SU-DHL-6 (cell line): ENCODE measurements at regions not wholly inside any gene's neighbourhood (a gene's known extent, or its start where the extent isn't known, plus 50 kb on each side); places are given as distances from the start of the nearest gene placed in this dataset.

Source experiments
- EZH2phosphoT487 ChIP-seq: fragments of 200-600 bp; sonication (generic), shearing (Covaris generic); conservative IDR thresholded peaks from 2 replicates; pipeline ENCODE4 v1.6.1; 2018; ENCODE audit warnings: mild to moderate bottlenecking, antibody characterized with exemption, low read length, moderate library complexity, mixed read lengths
- TF ChIP-seq, protein P1 (sequence below): fragments of 200-600 bp; sonication (generic); IDR thresholded peaks from one replicate; pipeline ENCODE4 v1.5.1; 2017; ENCODE audit warnings: antibody characterized with exemption, mild to moderate bottlenecking, low read length, moderate library complexity; ENCODE audit not compliant: insufficient read depth, poor library complexity, severe bottlenecking

GRCh38 chr14:97187916-97188315, 390.7 kb downstream of the VRK1 start:
- TF ChIP-seq, protein P1, sequence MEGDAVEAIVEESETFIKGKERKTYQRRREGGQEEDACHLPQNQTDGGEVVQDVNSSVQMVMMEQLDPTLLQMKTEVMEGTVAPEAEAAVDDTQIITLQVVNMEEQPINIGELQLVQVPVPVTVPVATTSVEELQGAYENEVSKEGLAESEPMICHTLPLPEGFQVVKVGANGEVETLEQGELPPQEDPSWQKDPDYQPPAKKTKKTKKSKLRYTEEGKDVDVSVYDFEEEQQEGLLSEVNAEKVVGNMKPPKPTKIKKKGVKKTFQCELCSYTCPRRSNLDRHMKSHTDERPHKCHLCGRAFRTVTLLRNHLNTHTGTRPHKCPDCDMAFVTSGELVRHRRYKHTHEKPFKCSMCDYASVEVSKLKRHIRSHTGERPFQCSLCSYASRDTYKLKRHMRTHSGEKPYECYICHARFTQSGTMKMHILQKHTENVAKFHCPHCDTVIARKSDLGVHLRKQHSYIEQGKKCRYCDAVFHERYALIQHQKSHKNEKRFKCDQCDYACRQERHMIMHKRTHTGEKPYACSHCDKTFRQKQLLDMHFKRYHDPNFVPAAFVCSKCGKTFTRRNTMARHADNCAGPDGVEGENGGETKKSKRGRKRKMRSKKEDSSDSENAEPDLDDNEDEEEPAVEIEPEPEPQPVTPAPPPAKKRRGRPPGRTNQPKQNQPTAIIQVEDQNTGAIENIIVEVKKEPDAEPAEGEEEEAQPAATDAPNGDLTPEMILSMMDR = no peak
- TF ChIP-seq EZH2phosphoT487 = no peak
